Ascending aorta (tissue), 2 donors: ENCODE measurements at regions not wholly inside any gene's neighbourhood (a gene's known extent, or its start where the extent isn't known, plus 50 kb on each side); places are given as distances from the start of the nearest gene placed in this dataset.

Source experiments
- DNase-seq, 2 donors: peaks; one replicate each; pipeline ENCODE4 v3.0.0-alpha.2; 2019; ENCODE audit warnings: low spot score in 2 of 2
- H3K27ac ChIP-seq, 2 donors: fragments of 200-600 bp; sonication (generic); one replicate each; pipeline ENCODE4 v1.5.1; 2016 to 2017; ENCODE audit warnings: mild to moderate bottlenecking in 1 of 2
- H3K27me3 ChIP-seq: fragments of 200-600 bp; sonication (generic); one replicate; pipeline ENCODE4 v1.5.1; 2017
- H3K36me3 ChIP-seq, 2 donors: fragments of 200-600 bp; sonication (generic); one replicate each; pipeline ENCODE4 v1.5.1; 2016
- H3K4me1 ChIP-seq, 2 donors: fragments of 200-600 bp; sonication (generic); one replicate each; pipeline ENCODE4 v1.5.1; 2016 to 2017; ENCODE audit warnings: mild to moderate bottlenecking in 1 of 2
- H3K4me3 ChIP-seq, 2 donors: fragments of 200-600 bp; sonication (generic); one replicate each; pipeline ENCODE4 v1.5.1; 2016 to 2017; ENCODE audit warnings: mild to moderate bottlenecking in 1 of 2
- H3K9me3 ChIP-seq, 2 donors: fragments of 200-600 bp; sonication (generic); one replicate each; pipeline ENCODE4 v1.5.1; 2016
- intact Hi-C: fragments of 100-400 bp; cut with DNase I; formaldehyde crosslinking; loops from one replicate; pipeline ENCODE4 v1.15.1; 2023
- TF ChIP-seq, protein P1 (sequence below), 3 experiments: fragments of 200-600 bp in 2 of 3; fragments of 450-650 bp in 1 of 3; sonication (generic) in 2 of 3; IDR thresholded peaks; one replicate each; pipeline ENCODE4 v1.5.1; 2016 to 2019; ENCODE audit warnings: antibody characterized with exemption in 3 of 3, mild to moderate bottlenecking in 1 of 3, moderate library complexity in 1 of 3

DNA sequence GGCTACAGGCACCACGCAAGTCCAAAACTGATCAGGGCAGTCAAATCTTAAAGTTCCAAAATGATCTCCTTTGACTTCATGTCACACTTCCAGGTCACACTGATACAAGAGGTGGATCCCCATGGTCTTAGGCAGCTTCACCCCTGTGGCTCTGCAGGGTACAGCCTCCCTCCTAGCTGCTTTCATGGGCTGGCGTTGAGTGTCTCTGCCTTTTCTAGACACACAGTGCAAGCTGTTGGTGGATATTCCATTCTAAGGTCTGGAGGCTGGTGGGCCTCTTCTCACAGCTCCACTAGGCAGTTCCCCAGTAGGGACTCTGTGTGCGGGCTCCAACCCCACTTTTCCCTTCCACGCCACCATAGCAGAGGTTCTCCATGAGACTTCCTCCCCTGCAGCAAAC lies 838.2 kb upstream of the CHAC2 start:
- no peaks in the 10 kb centered on the region for H3K36me3 ChIP-seq
- H3K27me3 ChIP-seq: no peaks in the 10 kb centered on the region
- no peak overlapping the region for H3K4me3 ChIP-seq
- H3K9me3 ChIP-seq: no peaks in the 10 kb centered on the region
- no peak for DNase-seq
- intact Hi-C loops: no loop called here
- H3K27ac ChIP-seq: no peak overlapping the region
- peaks cover 2% of the 10 kb centered on the region in 2 donors for H3K4me1 ChIP-seq
- TF ChIP-seq, protein P1, sequence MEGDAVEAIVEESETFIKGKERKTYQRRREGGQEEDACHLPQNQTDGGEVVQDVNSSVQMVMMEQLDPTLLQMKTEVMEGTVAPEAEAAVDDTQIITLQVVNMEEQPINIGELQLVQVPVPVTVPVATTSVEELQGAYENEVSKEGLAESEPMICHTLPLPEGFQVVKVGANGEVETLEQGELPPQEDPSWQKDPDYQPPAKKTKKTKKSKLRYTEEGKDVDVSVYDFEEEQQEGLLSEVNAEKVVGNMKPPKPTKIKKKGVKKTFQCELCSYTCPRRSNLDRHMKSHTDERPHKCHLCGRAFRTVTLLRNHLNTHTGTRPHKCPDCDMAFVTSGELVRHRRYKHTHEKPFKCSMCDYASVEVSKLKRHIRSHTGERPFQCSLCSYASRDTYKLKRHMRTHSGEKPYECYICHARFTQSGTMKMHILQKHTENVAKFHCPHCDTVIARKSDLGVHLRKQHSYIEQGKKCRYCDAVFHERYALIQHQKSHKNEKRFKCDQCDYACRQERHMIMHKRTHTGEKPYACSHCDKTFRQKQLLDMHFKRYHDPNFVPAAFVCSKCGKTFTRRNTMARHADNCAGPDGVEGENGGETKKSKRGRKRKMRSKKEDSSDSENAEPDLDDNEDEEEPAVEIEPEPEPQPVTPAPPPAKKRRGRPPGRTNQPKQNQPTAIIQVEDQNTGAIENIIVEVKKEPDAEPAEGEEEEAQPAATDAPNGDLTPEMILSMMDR (IDR thresholded peaks at IDR 0.05): no peak

DNA sequence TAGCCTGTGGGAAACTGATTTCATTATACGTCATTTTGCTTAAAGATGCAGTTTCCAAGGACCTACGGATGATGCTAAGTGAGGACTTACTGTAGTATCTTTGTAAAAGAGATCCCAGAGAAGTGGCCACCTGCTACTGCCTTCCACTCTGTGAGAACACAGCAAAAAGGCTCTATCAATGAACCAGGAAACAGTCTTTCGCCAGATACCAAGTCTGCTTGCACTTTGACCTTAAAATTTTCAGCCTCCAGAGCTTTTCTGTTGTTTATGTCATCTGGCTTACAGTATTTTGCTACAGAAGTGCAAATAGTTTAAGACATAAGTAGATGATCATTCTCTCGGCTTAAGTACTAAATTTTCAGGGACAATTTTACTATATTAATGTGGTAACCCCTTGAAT lies 847.9 kb upstream of the CHAC2 start:
- Histone ChIP-seq H3K27ac (no peak overlapping the region), H3K36me3 (no peaks in the 10 kb centered on the region), H3K9me3 (no peaks in the 10 kb centered on the region), H3K4me3 (no peak overlapping the region), H3K27me3 (no peaks in the 10 kb centered on the region), H3K4me1 (no peaks in the 10 kb centered on the region)
- TF ChIP-seq, protein P1 (IDR thresholded peaks at IDR 0.05): no peak
- intact Hi-C loops: no loop called here
- no peak for DNase-seq

DNA sequence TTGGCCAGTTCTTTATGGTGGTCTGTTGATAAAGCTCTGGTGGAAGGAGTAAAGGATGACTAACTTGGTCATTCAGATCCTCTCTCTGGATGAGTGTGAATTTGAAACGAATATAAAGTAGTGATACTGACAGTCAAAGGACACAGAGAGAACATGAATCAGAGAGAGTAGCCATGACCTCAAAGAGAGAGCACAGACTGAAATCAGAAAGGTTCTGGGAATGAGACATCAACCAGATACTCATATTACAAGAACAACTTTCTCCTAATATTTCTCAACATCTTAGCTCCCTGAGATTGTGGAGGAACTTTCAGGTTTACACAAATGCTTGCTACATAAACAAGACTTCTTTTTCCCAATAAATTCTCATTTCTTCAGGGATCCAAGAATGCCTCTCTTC lies 849.1 kb upstream of the CHAC2 start:
- Histone ChIP-seq H3K4me3 (no peak overlapping the region), H3K36me3 (no peaks in the 10 kb centered on the region), H3K4me1 (no peaks in the 10 kb centered on the region), H3K27me3 (no peaks in the 10 kb centered on the region), H3K27ac (no peak overlapping the region), H3K9me3 (no peaks in the 10 kb centered on the region)
- no peak for DNase-seq
- TF ChIP-seq, protein P1 (IDR thresholded peaks at IDR 0.05): no peak
- intact Hi-C loops: no loop called here

DNA sequence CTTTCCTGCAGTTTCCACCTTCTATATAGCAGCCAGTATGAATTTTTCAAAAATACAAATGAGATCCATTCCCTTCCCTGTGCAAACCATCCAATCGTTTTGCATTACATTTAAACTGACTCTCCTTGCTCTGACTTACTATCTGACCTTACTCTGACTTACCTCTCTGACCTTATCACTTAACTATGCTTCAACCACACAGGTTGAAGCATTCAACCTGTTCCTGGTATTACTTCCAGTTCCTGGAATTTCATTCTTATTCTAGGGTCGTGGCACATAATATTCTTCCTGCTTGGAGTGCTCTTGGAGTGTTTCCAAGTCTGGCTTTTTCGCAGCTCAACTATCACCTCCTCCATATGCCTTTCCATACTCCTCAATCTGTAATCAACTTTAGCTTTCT lies 850.6 kb upstream of the CHAC2 start:
- H3K4me1 ChIP-seq: no peaks in the 10 kb centered on the region
- intact Hi-C loops: no loop called here
- no peaks in the 10 kb centered on the region for H3K36me3 ChIP-seq
- DNase-seq: no peak
- H3K27me3 ChIP-seq: no peaks in the 10 kb centered on the region
- H3K9me3 ChIP-seq: no peaks in the 10 kb centered on the region
- no peak overlapping the region for H3K4me3 ChIP-seq
- no peak overlapping the region for H3K27ac ChIP-seq
- TF ChIP-seq, protein P1 (IDR thresholded peaks at IDR 0.05): no peak

DNA sequence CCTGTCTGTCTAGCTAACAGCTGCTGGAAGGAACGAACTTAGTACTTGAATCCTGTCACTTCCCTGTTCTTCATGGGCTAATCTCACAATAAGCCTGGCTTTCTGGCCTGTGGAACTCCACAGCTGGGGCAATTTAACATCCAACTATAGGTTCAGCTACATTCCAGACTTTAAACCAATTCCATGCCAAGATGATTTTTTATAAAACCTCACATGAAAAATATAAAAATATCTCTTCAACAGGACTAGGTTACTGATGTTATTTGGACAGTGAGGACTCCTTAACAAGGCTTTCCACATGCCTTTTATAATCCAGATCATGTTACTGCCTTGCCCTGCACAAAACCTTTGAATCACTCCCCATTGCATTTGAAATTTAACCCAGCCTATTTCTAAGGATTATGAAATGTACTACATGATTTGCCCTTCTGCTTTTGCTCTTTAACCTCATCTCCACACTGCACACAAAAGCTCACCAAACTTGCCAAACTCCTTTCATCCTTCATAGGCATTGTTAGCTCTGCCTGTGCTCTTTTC lies 863.2 kb upstream of the CHAC2 start:
- intact Hi-C loops: no loop called here
- H3K36me3 ChIP-seq: no peaks in the 10 kb centered on the region
- H3K27ac ChIP-seq: no peak overlapping the region
- no peak for DNase-seq
- H3K9me3 ChIP-seq: no peaks in the 10 kb centered on the region
- H3K4me1 ChIP-seq: no peaks in the 10 kb centered on the region
- H3K27me3 ChIP-seq: no peaks in the 10 kb centered on the region
- TF ChIP-seq, protein P1 (IDR thresholded peaks at IDR 0.05): no peak
- H3K4me3 ChIP-seq: no peak overlapping the region

DNA sequence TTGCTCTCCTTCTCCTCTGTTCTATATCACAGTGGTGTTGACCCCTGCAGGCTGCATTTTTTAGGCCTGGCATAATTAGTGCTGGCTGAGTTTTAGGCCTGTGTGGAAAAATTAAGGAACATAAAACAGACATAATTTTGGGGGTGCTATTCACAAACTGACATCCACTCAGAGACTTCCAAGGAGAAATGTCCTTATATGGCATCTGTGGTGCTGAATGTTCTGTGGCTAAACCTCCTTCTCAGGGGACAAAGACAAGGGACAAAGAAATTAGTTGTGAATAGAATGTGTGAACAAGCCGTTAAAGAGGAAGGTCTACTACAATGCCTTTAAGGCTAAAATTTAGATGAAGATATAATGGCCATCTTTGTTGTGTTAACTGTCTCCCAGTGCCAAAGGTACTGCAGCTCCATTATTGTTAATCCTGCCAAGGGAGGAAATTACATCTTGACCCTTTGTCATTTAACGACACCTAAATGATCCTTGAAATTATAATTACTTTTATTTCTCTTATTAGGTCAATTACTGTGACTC lies 870.0 kb upstream of the CHAC2 start:
- no peaks in the 10 kb centered on the region for H3K4me1 ChIP-seq
- no peak overlapping the region for H3K4me3 ChIP-seq
- no peaks in the 10 kb centered on the region for H3K27me3 ChIP-seq
- no peak overlapping the region for H3K27ac ChIP-seq
- no peaks in the 10 kb centered on the region for H3K36me3 ChIP-seq
- DNase-seq: no peak
- TF ChIP-seq, protein P1 (IDR thresholded peaks at IDR 0.05): no peak
- intact Hi-C loops: no loop called here
- H3K9me3 ChIP-seq: peaks cover 0 to 5% of the 10 kb centered on the region in 2 donors
